ENCODE measurements at regions not wholly inside any gene's neighbourhood (a gene's known extent, or its start where the extent isn't known, plus 50 kb on each side); places are given as distances from the start of the nearest gene placed in this dataset.

DNA sequence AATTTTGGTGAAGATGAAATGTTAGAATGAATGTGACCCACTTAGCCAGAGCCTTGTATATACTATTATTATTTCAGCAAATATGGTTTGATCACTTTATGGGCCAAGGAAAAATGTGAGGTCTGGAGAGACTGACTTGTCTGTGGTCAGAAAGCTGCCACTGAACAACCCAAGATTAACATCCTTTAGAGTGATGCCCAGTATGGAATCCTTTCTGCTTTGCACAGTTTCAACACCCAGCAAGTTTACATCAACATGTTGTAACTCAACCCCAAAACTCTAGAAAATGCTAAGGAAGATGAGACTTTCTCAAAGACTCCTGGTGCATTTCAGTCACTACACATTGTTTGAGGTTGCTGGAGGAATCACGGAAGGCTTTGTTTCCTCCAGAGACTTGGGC, 107.7 kb downstream of the SNX19 start:
- TF ChIP-seq EZH2 (IDR thresholded peaks at IDR 0.05; ENCODE audit: borderline replicate concordance, insufficient read depth, low read depth, low read length, poor library complexity, severe bottlenecking), result no peak
- TF ChIP-seq, protein P1, sequence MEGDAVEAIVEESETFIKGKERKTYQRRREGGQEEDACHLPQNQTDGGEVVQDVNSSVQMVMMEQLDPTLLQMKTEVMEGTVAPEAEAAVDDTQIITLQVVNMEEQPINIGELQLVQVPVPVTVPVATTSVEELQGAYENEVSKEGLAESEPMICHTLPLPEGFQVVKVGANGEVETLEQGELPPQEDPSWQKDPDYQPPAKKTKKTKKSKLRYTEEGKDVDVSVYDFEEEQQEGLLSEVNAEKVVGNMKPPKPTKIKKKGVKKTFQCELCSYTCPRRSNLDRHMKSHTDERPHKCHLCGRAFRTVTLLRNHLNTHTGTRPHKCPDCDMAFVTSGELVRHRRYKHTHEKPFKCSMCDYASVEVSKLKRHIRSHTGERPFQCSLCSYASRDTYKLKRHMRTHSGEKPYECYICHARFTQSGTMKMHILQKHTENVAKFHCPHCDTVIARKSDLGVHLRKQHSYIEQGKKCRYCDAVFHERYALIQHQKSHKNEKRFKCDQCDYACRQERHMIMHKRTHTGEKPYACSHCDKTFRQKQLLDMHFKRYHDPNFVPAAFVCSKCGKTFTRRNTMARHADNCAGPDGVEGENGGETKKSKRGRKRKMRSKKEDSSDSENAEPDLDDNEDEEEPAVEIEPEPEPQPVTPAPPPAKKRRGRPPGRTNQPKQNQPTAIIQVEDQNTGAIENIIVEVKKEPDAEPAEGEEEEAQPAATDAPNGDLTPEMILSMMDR (IDR thresholded peaks at IDR 0.05), result no peak
- Histone ChIP-seq H3K27me3 (replicated peaks in 1 of 4; ENCODE audit: control extremely low read depth in 1 of 4, control insufficient read depth in 3 of 4, insufficient read depth in 4 of 4, low read length in 3 of 4) (no peaks in the 10 kb centered on the region), H3K9ac (ENCODE audit: low read length) (no peak overlapping the region), H3K27ac (ENCODE audit: low read length in 2 of 2) (no peak overlapping the region), H3K79me2 (ENCODE audit: control insufficient read depth, insufficient read depth, low read length) (no peaks in the 10 kb centered on the region), H4K20me1 (ENCODE audit: control insufficient read depth, insufficient read depth, low read length, poor library complexity, severe bottlenecking) (no peaks in the 10 kb centered on the region), H3K9me3 (ENCODE audit: control extremely low read depth in 1 of 3, control insufficient read depth in 2 of 3, insufficient read depth in 1 of 3, low read length in 2 of 3) (no peaks in the 10 kb centered on the region), H3K4me2 (replicated peaks; ENCODE audit: low read depth, low read length, poor library complexity, severe bottlenecking) (no peak overlapping the region), H3K4me3 (ENCODE audit: control extremely low read depth in 1 of 5, extremely low read depth in 1 of 5, insufficient read depth in 1 of 5, low read depth in 2 of 5, low read length in 4 of 5) (no peak overlapping the region), H2AFZ (ENCODE audit: insufficient read depth, low read depth, low read length, poor library complexity, severe bottlenecking) (no peak overlapping the region), H3K4me1 (ENCODE audit: control insufficient read depth in 2 of 2, insufficient read depth in 2 of 2, low read length in 2 of 2) (no peaks in the 10 kb centered on the region), H3K36me3 (replicated peaks in 1 of 2; ENCODE audit: control extremely low read depth in 1 of 2, control insufficient read depth in 1 of 2, extremely low read depth in 1 of 2, insufficient read depth in 2 of 2, low read length in 1 of 2) (no peaks in the 10 kb centered on the region)
- intact Hi-C loops (cut with micrococcal nuclease), result no loop called here
- Mint-ChIP-seq H3K27ac (no peak overlapping the region), H3K4me3 (no peak overlapping the region), H3K9me3 (ENCODE audit: insufficient read depth) (no peaks in the 10 kb centered on the region), H3K4me1 (no peaks in the 10 kb centered on the region), H3K27me3 (peaks cover 12% of the 10 kb centered on the region)
- ATAC-seq (ENCODE audit: low read depth) (no peak), DNase-seq (no peak)
- WGBS (ENCODE audit: insufficient coverage), result no CpG with 5 or more reads among the region's 1 CpG
- POLR2A ChIA-PET, result no interaction called here
- CTCF ChIA-PET, result no interaction called here

DNA sequence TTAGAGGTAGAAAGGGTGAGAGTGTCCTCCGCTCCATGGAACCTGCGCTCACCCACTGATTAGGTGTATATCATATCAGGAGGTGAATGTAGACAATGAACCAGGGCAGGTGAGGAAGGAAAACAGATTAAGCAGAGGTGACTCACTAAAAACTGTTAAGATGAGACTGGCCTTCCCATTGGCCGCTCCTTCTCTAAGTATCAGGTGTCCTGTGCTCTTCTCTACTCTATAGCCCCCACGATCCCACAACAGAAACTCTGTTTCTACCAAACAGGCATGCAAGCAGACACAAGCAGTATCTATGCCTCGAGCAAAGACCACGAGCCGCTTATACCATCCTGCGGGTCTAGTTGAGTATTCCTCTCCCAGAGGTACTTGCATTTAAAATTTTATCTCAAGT, 103.1 kb downstream of the SNX19 start:
- Histone ChIP-seq H3K4me3 (ENCODE audit: control extremely low read depth in 1 of 5, extremely low read depth in 1 of 5, insufficient read depth in 1 of 5, low read depth in 2 of 5, low read length in 4 of 5) (no peak overlapping the region), H3K36me3 (replicated peaks in 1 of 2; ENCODE audit: control extremely low read depth in 1 of 2, control insufficient read depth in 1 of 2, extremely low read depth in 1 of 2, insufficient read depth in 2 of 2, low read length in 1 of 2) (no peaks in the 10 kb centered on the region), H3K9ac (ENCODE audit: low read length) (no peak overlapping the region), H3K4me1 (ENCODE audit: control insufficient read depth in 2 of 2, insufficient read depth in 2 of 2, low read length in 2 of 2) (no peaks in the 10 kb centered on the region), H3K27me3 (replicated peaks in 1 of 4; ENCODE audit: control extremely low read depth in 1 of 4, control insufficient read depth in 3 of 4, insufficient read depth in 4 of 4, low read length in 3 of 4) (peaks cover 0 to 10% (median under 1%) of the 10 kb centered on the region in 4 experiments), H3K27ac (ENCODE audit: low read length in 2 of 2) (no peak overlapping the region), H2AFZ (ENCODE audit: insufficient read depth, low read depth, low read length, poor library complexity, severe bottlenecking) (no peak overlapping the region), H4K20me1 (ENCODE audit: control insufficient read depth, insufficient read depth, low read length, poor library complexity, severe bottlenecking) (no peaks in the 10 kb centered on the region), H3K4me2 (replicated peaks; ENCODE audit: low read depth, low read length, poor library complexity, severe bottlenecking) (no peak overlapping the region), H3K79me2 (ENCODE audit: control insufficient read depth, insufficient read depth, low read length) (no peaks in the 10 kb centered on the region), H3K9me3 (ENCODE audit: control extremely low read depth in 1 of 3, control insufficient read depth in 2 of 3, insufficient read depth in 1 of 3, low read length in 2 of 3) (no peaks in the 10 kb centered on the region)
- WGBS (ENCODE audit: insufficient coverage), result 93% methylated on average over 7 of the region's 8 CpGs
- intact Hi-C loops (cut with micrococcal nuclease), result no loop called here
- TF ChIP-seq EZH2 (IDR thresholded peaks at IDR 0.05; ENCODE audit: borderline replicate concordance, insufficient read depth, low read depth, low read length, poor library complexity, severe bottlenecking), result no peak
- TF ChIP-seq, protein P1 (IDR thresholded peaks at IDR 0.05), result no peak
- no peaks in the 10 kb centered on the region for H3K9me3 Mint-ChIP-seq (ENCODE audit: insufficient read depth)
- no peak overlapping the region for H3K4me3 Mint-ChIP-seq
- ChIA-PET POLR2A (no interaction called here), CTCF (no interaction called here)
- no peaks in the 10 kb centered on the region for H3K4me1 Mint-ChIP-seq
- no peak overlapping the region for H3K27ac Mint-ChIP-seq
- no peak for ATAC-seq (ENCODE audit: low read depth)
- no peak for DNase-seq
- H3K27me3 Mint-ChIP-seq, result peaks cover 29% of the 10 kb centered on the region

All from B cell (primary cell).